Fibroblast of villous mesenchyme (primary cell): ENCODE measurements at regions not wholly inside any gene's neighbourhood (a gene's known extent, or its start where the extent isn't known, plus 50 kb on each side); places are given as distances from the start of the nearest gene placed in this dataset.

Experiments
- DNase-seq: peaks from one replicate; pipeline ENCODE4 v3.0.0-alpha.2; 2010; ENCODE audit warnings: low read depth
- H3K4me3 ChIP-seq: 2 replicates; pipeline ENCODE4 v1.5.1; 2011; ENCODE audit warnings: low read depth, mild to moderate bottlenecking, low read length
- TF ChIP-seq, protein P1 (sequence below): IDR thresholded peaks from 2 replicates; pipeline ENCODE4 v1.5.1; 2012; ENCODE audit warnings: low read depth, mild to moderate bottlenecking, low read length; ENCODE audit not compliant: insufficient read depth

- DNase-seq = no peak
- no peak overlapping the region for H3K4me3 ChIP-seq
- TF ChIP-seq, protein P1, sequence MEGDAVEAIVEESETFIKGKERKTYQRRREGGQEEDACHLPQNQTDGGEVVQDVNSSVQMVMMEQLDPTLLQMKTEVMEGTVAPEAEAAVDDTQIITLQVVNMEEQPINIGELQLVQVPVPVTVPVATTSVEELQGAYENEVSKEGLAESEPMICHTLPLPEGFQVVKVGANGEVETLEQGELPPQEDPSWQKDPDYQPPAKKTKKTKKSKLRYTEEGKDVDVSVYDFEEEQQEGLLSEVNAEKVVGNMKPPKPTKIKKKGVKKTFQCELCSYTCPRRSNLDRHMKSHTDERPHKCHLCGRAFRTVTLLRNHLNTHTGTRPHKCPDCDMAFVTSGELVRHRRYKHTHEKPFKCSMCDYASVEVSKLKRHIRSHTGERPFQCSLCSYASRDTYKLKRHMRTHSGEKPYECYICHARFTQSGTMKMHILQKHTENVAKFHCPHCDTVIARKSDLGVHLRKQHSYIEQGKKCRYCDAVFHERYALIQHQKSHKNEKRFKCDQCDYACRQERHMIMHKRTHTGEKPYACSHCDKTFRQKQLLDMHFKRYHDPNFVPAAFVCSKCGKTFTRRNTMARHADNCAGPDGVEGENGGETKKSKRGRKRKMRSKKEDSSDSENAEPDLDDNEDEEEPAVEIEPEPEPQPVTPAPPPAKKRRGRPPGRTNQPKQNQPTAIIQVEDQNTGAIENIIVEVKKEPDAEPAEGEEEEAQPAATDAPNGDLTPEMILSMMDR = no peak
Observed at GRCh38 chr4:184934961-184935360, 83.3 kb upstream of the HELT start.

GRCh38 chr4:184936071-184936470 is 82.2 kb upstream of the HELT start:
- TF ChIP-seq, protein P1 = no peak
- no peak overlapping the region for H3K4me3 ChIP-seq
- DNase-seq = no peak

- DNase-seq = no peak
- no peak overlapping the region for H3K4me3 ChIP-seq
- TF ChIP-seq, protein P1 = no peak
Observed at GRCh38 chr4:184937030-184937710, 81.1 kb upstream of the HELT start.

DNA sequence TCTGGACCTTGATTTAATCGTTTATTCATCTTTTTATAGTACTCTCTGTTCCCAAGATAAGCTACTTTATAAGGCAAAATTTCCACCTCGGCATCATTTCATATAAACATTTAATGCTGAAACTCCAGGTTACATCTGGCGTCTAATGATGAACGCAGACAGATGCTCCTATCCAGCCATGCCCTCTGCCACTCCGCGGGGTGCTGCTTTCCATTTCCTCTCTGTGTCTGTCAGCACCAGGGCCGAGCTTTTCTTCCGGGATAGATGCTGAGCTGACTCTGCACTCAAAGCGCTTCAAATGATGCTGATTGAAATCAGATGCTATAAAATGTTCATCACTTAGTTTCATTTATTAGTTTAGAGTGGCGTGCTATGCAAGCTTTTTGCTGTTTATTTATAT is 80.5 kb upstream of the HELT start:
- no peak overlapping the region for H3K4me3 ChIP-seq
- TF ChIP-seq, protein P1 = no peak
- no peak for DNase-seq

DNA sequence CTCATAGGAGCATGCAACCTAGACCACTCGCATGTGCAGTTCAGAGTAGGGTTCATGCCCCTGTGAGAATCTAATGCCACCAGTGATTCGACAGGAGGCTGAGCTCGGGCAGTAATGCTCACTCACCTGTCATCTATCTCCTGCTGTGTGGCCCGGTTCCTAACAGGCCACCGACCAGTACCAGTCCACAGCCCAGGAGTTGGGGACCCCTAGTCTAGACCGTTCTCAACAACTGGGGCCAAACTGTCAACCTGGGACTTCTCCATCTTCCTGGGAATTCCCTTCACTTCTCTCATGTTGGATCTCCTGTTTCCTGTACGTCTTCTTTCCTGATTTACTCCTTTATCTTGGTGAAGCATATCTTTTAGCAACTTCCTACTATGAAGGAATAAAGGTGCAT is 79.4 kb upstream of the HELT start:
- TF ChIP-seq, protein P1 = no peak
- no peak for DNase-seq
- H3K4me3 ChIP-seq = no peak overlapping the region

GRCh38 chr4:184939978-184940377 is 78.3 kb upstream of the HELT start:
- TF ChIP-seq, protein P1 = no peak
- no peak overlapping the region for H3K4me3 ChIP-seq
- no peak for DNase-seq

GRCh38 chr4:184940500-184940899 is 77.8 kb upstream of the HELT start:
- TF ChIP-seq, protein P1 = no peak
- no peak for DNase-seq
- no peak overlapping the region for H3K4me3 ChIP-seq
